ENCODE measurements at regions not wholly inside any gene's neighbourhood (a gene's known extent, or its start where the extent isn't known, plus 50 kb on each side); places are given as distances from the start of the nearest gene placed in this dataset.

DNA sequence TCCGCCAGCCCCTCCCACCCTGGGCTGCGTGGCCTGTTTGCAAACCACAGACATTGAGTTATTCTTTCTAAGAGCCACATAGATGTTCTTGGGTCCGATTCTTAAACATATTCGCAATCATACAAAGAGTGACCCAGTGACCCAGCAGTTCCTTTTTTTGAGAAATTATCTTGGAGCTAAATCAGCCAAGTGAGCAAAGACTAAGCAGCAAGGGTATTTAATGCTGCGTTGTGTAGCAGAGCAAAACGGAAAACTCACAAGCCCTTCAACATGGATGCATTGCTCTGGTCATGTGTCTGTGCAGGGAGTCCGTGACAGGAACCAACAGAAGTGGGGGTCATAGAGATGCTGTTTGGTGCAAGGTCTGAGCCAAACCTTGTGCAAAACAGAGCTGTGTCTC is 95.6 kb downstream of the OLFM1 start:
- no peak for DNase-seq (ENCODE audit: low read depth, low spot score)
- H3K36me3 ChIP-seq (ENCODE audit: control insufficient read depth, insufficient read depth, low read length) = no peaks in the 10 kb centered on the region
- no peaks in the 10 kb centered on the region for H3K4me1 ChIP-seq (ENCODE audit: control insufficient read depth, insufficient read depth, low read length)
- no peak overlapping the region for H3K27ac ChIP-seq (ENCODE audit: low read length)
- H3K9me3 ChIP-seq (ENCODE audit: control insufficient read depth, insufficient read depth, low read length) = no peaks in the 10 kb centered on the region
- no CpG with 5 or more reads among the region's 7 CpGs for WGBS (ENCODE audit: insufficient coverage, insufficient read length)
- H3K4me3 ChIP-seq (ENCODE audit: low read length) = no peak overlapping the region
- H3K27me3 ChIP-seq (ENCODE audit: control insufficient read depth, insufficient read depth, low read length) = no peaks in the 10 kb centered on the region

GRCh38 chr9:135183528-135184180 is 96.2 kb downstream of the OLFM1 start:
- WGBS (ENCODE audit: insufficient coverage, insufficient read length) = no CpG with 5 or more reads among the region's 12 CpGs
- no peak for DNase-seq (ENCODE audit: low read depth, low spot score)
- Histone ChIP-seq H3K4me3 (ENCODE audit: low read length) (no peak overlapping the region), H3K9me3 (ENCODE audit: control insufficient read depth, insufficient read depth, low read length) (no peaks in the 10 kb centered on the region), H3K4me1 (ENCODE audit: control insufficient read depth, insufficient read depth, low read length) (no peaks in the 10 kb centered on the region; the same call in 1 of the 2 replicates), H3K27me3 (ENCODE audit: control insufficient read depth, insufficient read depth, low read length) (no peaks in the 10 kb centered on the region), H3K36me3 (ENCODE audit: control insufficient read depth, insufficient read depth, low read length) (no peaks in the 10 kb centered on the region), H3K27ac (ENCODE audit: low read length) (no peak overlapping the region)

DNA sequence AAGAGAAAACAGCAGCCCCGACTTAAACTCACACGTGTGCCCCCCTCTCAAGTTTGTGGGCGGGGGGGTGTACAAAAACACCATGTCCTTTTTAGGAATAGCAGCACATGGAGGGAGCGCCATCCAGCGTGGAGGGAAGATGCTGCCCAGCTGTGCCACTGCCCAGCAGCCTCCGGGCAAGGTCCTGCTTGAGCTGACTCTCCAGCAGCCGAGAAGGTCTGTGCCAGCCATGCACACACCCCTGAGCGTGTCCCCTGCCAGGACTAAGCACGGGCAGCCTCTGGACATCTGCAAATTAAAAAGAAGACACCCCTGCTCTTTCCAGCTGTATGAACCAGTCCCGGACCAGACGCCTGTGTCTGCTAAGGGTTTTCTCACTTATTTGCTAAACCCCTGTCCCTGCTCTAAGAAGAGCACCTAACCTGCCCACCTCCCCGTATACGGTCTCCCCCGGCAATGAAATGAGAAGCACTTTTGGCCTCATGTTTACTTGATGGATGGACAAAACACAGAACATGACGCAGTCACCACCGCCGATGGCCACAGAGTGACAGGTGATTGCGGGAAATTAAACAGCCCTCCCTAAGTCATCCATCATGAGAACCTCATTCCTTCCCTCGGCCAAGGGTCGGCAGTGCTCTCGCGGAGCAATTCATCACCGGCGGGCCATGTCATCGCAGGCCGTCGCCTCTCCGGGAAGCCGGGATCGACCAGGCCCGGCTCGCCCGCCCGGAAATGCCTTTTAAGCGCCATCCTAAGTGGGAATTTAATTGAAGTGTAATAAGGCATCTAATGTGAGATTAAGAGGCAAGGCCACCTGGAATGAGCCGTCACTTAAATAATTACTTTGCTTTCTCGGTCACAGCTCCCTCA is 96.9 kb downstream of the OLFM1 start:
- no CpG with 5 or more reads among the region's 37 CpGs for WGBS (ENCODE audit: insufficient coverage, insufficient read length)
- DNase-seq (ENCODE audit: low read depth, low spot score) = no peak
- Histone ChIP-seq H3K4me1 (ENCODE audit: control insufficient read depth, insufficient read depth, low read length) (no peaks in the 10 kb centered on the region; the same call in 1 of the 2 replicates), H3K36me3 (ENCODE audit: control insufficient read depth, insufficient read depth, low read length) (no peaks in the 10 kb centered on the region), H3K27ac (ENCODE audit: low read length) (no peak overlapping the region), H3K9me3 (ENCODE audit: control insufficient read depth, insufficient read depth, low read length) (no peaks in the 10 kb centered on the region), H3K4me3 (ENCODE audit: low read length) (no peak overlapping the region), H3K27me3 (ENCODE audit: control insufficient read depth, insufficient read depth, low read length) (no peaks in the 10 kb centered on the region)

- Histone ChIP-seq H3K4me1 (ENCODE audit: control insufficient read depth, insufficient read depth, low read length) (no peaks in the 10 kb centered on the region; the same call in 1 of the 2 replicates), H3K27ac (ENCODE audit: low read length) (no peak overlapping the region), H3K4me3 (ENCODE audit: low read length) (no peak overlapping the region), H3K36me3 (ENCODE audit: control insufficient read depth, insufficient read depth, low read length) (no peaks in the 10 kb centered on the region), H3K27me3 (ENCODE audit: control insufficient read depth, insufficient read depth, low read length) (no peaks in the 10 kb centered on the region), H3K9me3 (ENCODE audit: control insufficient read depth, insufficient read depth, low read length) (no peaks in the 10 kb centered on the region)
- DNase-seq (ENCODE audit: low read depth, low spot score) = no peak
- no CpG with 5 or more reads among the region's 21 CpGs for WGBS (ENCODE audit: insufficient coverage, insufficient read length)
Measured at GRCh38 chr9:135185060-135185459, 97.6 kb downstream of the OLFM1 start.

DNA sequence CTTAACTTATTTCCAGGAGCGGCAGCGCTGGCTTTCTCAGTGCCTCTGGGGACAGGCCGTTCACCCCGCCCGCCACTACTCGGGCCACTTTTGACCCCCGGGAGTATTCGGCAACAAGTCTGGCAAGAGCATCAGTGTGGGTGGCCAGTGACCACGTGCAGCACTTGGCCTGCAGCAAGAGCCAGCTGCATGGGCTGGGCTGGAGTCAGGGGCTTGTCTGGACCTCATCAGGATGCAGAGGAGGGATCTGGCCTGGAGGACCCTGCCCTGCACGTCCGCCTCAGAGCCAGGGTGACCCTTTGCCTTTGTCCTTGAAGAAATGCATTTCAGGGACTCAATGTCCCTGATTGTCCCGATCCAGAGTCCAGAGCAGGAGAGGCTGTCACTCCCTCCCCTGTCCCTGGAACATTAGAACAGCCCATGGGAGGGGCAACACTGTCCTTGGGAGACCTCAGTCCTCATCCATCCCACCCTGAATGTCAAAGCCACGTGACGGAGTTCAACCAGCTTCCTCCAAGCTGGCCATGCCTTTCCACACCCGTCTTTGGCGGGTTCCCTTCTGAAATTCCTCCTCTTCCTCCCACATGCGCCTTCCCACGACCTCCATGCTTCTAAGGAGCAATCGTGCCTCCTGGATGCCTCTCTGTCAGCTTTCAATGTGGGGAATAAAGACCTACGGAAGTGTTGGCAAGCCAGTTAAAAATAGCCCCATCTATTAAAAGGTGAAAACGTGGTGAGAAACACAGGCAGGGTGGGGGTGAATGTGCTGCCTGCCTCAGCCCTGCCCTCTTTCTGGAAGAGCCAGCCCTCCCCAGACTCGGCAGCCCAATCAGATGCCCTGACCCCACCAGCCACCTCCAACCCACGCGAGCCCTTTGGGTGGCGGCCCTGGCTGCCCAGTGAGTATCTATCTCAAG is 99.0 kb downstream of the OLFM1 start:
- WGBS (ENCODE audit: insufficient coverage, insufficient read length) = no CpG with 5 or more reads among the region's 25 CpGs

GRCh38 chr9:135187365-135187764 is 99.9 kb downstream of the OLFM1 start:
- H3K36me3 ChIP-seq (ENCODE audit: control insufficient read depth, insufficient read depth, low read length) = no peaks in the 10 kb centered on the region
- no CpG with 5 or more reads among the region's 14 CpGs for WGBS (ENCODE audit: insufficient coverage, insufficient read length)
- no peak for DNase-seq (ENCODE audit: low read depth, low spot score)
- H3K4me1 ChIP-seq (ENCODE audit: control insufficient read depth, insufficient read depth, low read length) = no peaks in the 10 kb centered on the region; the same call in 1 of the 2 replicates
- H3K27ac ChIP-seq (ENCODE audit: low read length) = no peak overlapping the region
- no peaks in the 10 kb centered on the region for H3K9me3 ChIP-seq (ENCODE audit: control insufficient read depth, insufficient read depth, low read length)
- H3K4me3 ChIP-seq (ENCODE audit: low read length) = no peak overlapping the region
- no peaks in the 10 kb centered on the region for H3K27me3 ChIP-seq (ENCODE audit: control insufficient read depth, insufficient read depth, low read length)

More for the DNA sequence above, 99.0 kb downstream of the OLFM1 start:
- no peak for DNase-seq (ENCODE audit: low read depth, low spot score)
- H3K4me3 ChIP-seq (ENCODE audit: low read length) = no peak overlapping the region
- H3K27me3 ChIP-seq (ENCODE audit: control insufficient read depth, insufficient read depth, low read length) = no peaks in the 10 kb centered on the region
- no peaks in the 10 kb centered on the region; the same call in 1 of the 2 replicates for H3K4me1 ChIP-seq (ENCODE audit: control insufficient read depth, insufficient read depth, low read length)
- H3K27ac ChIP-seq (ENCODE audit: low read length) = no peak overlapping the region
- H3K36me3 ChIP-seq (ENCODE audit: control insufficient read depth, insufficient read depth, low read length) = no peaks in the 10 kb centered on the region
- H3K9me3 ChIP-seq (ENCODE audit: control insufficient read depth, insufficient read depth, low read length) = no peaks in the 10 kb centered on the region

DNA sequence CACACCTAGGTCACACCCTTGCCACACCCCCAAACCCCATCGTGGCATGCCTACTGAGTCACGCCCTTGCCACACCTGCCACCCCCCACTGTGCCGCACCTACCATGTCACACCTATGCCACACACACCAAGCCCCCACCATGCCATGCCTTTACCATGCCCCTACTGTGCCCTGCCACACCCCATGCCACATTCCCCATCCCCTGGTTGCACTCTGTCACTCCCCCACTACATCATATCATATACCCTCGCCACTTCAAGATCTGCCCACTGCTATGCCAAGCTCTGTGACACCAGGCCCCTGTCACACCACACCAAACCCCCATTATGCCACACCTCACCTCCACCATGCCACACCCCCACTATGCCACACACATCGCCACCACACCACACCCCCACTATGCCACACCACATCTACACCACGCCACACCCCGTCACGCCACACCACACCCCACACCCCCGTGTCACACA is 101.2 kb downstream of the OLFM1 start:
- DNase-seq (ENCODE audit: low read depth, low spot score) = no peak
- Histone ChIP-seq H3K4me1 (ENCODE audit: control insufficient read depth, insufficient read depth, low read length) (no peaks in the 10 kb centered on the region; the same call in 1 of the 2 replicates), H3K27ac (ENCODE audit: low read length) (no peak overlapping the region), H3K36me3 (ENCODE audit: control insufficient read depth, insufficient read depth, low read length) (no peaks in the 10 kb centered on the region), H3K4me3 (ENCODE audit: low read length) (no peak overlapping the region), H3K27me3 (ENCODE audit: control insufficient read depth, insufficient read depth, low read length) (no peaks in the 10 kb centered on the region), H3K9me3 (ENCODE audit: control insufficient read depth, insufficient read depth, low read length) (no peaks in the 10 kb centered on the region)
- WGBS (ENCODE audit: insufficient coverage, insufficient read length) = 100% methylated on average over 5 of the region's 9 CpGs

GRCh38 chr9:135189497-135189896 is 102.0 kb downstream of the OLFM1 start:
- Histone ChIP-seq H3K36me3 (ENCODE audit: control insufficient read depth, insufficient read depth, low read length) (no peaks in the 10 kb centered on the region), H3K4me3 (ENCODE audit: low read length) (no peak overlapping the region), H3K27me3 (ENCODE audit: control insufficient read depth, insufficient read depth, low read length) (no peaks in the 10 kb centered on the region), H3K9me3 (ENCODE audit: control insufficient read depth, insufficient read depth, low read length) (no peaks in the 10 kb centered on the region), H3K27ac (ENCODE audit: low read length) (no peak overlapping the region), H3K4me1 (ENCODE audit: control insufficient read depth, insufficient read depth, low read length) (no peaks in the 10 kb centered on the region; the same call in 1 of the 2 replicates)
- no CpG with 5 or more reads among the region's 5 CpGs for WGBS (ENCODE audit: insufficient coverage, insufficient read length)
- no peak for DNase-seq (ENCODE audit: low read depth, low spot score)

GRCh38 chr9:135190789-135191577 is 103.5 kb downstream of the OLFM1 start:
- Histone ChIP-seq H3K4me1 (ENCODE audit: control insufficient read depth, insufficient read depth, low read length) (no peaks in the 10 kb centered on the region; the same call in 1 of the 2 replicates), H3K27ac (ENCODE audit: low read length) (no peak overlapping the region), H3K9me3 (ENCODE audit: control insufficient read depth, insufficient read depth, low read length) (no peaks in the 10 kb centered on the region), H3K27me3 (ENCODE audit: control insufficient read depth, insufficient read depth, low read length) (no peaks in the 10 kb centered on the region), H3K36me3 (ENCODE audit: control insufficient read depth, insufficient read depth, low read length) (no peaks in the 10 kb centered on the region), H3K4me3 (ENCODE audit: low read length) (no peak overlapping the region)
- DNase-seq (ENCODE audit: low read depth, low spot score) = no peak
- WGBS (ENCODE audit: insufficient coverage, insufficient read length) = no CpG with 5 or more reads among the region's 18 CpGs

Measured in iPS DF 6.9 (cell line).